Hematopoietic multipotent progenitor cell treated with erythropoietin and hydrocortisone succinate and interleukin-3 and kit ligand, for 15 days (in vitro differentiated cells): ENCODE measurements at regions not wholly inside any gene's neighbourhood (a gene's known extent, or its start where the extent isn't known, plus 50 kb on each side); places are given as distances from the start of the nearest gene placed in this dataset.
"Not testable (repeated sequence)": the region's sequence is repeated elsewhere in the genome, so short reads cannot be mapped to it uniquely, and the experiment has no call there.

Source experiments
- DNase-seq: peaks from one replicate; pipeline ENCODE4 v3.0.0-alpha.2; 2015; ENCODE audit warnings: low spot score

DNA sequence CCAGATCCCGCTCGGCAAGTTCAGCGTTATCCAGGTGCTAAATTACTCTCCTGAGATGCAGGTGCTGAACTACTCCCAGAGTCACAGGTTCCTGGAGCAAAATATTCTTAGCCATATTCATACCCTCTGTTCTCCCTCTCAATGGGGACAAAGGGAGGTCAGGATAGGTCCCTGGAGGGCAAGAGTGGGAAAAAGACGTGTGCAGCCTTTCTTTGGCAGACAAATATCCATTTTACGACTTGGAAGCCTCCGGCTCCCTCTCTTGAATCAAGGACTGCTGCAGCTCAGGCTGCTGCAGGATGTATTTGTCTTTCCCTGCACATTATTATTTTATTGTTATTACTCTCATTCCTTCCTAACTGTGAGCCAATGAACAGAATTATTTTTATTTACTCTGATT, 590.2 kb downstream of the NR2F1-AS1 start:
- DNase-seq, result no peak

DNA sequence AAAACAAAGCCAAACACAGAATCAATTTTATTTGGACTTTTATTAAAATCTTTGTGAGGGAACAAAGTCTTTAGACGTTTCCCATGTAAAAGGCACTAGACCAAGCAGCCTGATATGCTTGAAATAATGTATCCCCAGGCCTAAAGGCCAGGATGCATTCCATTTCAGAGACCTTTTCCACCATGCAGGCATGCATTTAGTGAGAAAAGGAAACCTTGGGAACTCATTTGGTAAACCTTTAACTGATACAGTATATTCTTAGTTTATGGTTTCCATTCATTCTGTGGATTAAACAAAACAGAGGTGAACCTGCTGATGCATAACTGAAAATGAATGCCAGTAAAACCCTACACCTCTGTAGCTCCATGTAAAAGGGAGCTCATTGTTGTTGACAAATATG, 600.0 kb downstream of the NR2F1-AS1 start:
- no peak for DNase-seq

DNA sequence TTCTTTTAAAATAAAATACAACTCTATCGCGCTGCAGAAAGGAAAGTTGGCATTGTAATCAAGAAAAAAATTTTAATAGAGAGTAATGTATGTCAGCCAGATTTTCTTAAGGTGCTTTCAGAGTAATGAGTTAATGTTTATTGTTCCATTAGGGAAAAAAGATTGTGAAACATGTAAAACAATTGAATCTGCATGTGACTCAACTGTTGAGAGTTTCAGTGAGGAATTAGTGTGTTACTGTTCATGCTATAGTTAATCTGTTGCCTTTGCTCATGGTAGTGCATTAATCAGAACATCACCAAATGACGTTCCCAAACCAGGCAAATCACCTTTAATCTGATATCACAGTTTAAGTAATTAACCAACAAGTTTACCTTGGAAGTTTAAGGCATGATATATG, 600.5 kb downstream of the NR2F1-AS1 start:
- DNase-seq, result no peak

DNA sequence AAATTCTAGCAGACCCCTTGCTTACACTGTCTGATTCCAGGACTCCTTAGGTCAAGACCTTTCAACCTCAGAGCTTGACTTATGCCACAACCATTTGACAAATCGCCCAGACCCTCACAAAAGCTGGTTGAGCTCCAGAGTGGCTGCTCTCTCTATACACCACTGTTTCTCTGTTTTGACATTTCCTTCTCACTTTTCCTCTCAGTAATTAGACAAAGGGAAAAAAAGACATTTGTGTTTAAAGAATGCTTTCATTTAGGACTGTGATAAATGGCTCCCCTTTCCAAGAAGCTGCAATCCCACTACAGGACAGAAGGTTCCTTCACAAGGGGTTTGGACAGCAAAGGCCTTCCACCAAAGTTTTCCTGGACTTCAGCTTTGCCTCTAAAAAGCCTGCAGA, 601.3 kb downstream of the NR2F1-AS1 start:
- DNase-seq, result no peak

DNA sequence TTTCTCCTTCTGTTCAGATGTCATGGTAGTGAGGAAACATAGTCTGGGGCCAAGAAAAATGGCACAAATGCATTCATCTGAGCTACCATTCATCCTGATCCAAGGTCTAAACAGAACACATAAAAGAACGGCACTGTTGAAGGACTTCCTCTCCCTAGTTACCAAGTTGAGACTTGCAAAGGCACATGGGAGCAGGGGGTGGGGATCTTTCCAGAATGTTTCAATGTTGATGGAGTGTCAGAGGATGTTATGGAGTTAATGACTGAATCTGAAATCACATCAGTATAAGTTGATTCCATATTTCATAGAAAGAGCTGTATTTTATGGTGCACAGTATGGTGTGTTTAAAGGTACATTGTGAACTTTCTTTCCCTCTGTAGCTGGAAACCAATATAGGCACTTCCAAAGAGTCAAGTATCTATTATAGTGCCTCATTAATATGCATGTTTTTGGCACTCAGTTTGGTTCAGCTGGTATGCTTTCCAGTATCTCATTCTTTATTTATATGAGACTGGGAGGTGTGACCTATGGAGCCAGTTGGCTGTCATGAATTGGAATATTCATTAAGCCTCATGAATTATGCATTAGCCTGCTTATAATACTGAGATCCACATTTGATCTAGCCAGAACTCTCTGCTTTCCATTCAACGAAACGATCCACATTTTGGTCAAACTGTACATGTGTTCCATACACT, 603.0 kb downstream of the NR2F1-AS1 start:
- no peak for DNase-seq

DNA sequence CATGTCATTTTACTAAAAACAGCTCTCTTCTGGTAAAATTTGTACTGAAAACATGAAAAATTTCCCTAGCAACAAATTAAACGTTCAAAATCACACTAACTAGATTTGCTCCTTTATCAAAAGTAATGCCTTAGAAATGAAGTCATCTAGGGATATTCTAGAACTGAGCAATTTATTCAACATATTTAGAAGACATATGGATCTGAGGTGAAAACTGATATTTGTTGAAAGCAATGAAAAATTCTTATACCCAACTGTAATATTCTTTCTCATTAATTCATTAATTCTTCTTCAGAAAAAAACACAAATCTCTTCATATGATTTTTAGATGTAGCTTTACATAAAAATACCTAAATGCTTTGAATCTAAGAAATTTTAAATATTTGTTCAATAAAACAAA, 604.9 kb downstream of the NR2F1-AS1 start:
- DNase-seq, result no peak

DNA sequence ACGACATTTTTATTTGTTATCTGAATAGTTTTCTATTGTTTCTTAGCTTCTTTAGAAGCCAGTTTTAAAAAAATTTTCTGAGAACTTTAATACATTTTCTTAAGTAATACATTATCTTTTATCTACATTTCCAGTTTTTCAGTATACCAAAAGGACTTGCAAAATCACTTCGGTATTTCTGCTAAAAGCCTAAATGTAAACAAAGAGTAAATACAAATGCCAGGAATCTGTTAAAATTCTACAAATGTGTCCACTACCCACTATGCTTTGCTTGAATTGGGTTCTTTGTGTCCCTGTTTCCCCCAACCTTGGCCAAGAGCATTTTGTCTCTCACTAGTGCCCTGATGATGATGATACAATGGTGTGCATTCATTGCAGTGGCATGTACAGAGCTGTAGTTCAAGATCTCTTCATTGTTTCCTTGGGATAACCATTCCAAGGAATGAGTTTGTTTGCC, 611.2 kb downstream of the NR2F1-AS1 start:
- no peak for DNase-seq

DNA sequence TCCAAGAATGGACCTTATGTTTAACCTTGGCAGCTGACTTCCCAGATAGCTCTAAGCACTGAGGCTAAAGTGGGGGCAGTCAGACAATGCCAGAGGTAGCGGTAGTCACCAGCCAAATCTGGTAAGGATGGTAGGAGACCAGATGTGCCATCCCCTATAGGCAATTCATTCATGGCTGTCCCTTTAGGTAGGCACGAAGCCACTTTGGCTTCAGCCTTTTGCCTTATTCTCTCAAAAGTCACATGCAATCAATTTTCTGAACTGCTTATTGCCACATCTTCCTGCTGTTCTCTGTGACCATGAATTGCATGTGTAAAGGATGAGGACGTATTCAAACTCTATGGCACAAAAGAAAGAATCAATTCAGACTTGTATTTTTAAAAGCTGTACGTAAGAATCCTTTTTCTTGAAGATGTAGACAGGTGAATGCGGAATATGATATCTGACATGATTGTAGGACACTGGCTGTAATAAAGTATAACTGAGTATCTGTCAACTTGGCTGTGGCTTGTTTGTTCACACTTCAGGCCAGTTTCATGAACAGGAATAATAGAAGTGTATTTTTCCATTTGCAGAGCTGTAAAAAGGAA, 611.7 kb downstream of the NR2F1-AS1 start:
- no peak for DNase-seq

DNA sequence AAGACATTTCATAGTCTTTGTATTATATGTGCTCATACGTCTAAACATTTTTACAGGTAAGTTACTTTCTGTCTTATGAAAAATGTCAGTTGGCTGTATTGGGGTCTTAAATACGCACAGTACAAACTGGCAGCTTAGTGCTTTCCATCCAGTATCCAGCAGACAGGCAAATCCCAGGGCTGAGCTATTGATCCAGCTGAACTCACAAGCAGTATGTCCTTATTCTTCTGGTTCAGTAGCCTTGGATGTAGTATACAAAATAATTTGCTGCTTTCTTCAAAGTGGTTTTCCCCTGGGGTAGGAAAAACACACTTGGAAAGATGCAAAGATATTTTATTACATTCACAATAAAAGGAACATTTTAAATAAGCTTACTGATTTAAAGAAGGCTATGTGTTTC, 617.2 kb downstream of the NR2F1-AS1 start:
- no peak for DNase-seq

DNA sequence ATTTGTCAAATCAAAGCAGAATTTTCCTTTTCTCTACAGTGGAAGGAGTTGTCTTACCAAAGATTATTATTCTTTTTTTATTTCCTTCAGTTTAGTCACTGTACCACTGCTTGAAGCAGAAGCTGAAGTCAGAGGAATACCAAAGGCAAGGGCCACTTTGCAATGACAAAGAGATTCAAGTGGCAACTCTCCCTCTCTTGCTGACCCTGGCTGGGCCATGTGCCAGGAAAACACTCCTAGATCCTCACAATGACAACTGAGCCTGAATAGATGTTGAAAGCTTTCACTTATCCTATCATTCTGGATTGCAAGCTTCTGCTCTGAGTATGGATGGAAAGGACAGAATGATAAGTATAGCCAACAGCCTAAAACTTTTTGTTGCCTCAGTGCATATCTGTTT, 618.3 kb downstream of the NR2F1-AS1 start:
- DNase-seq, result no peak

DNA sequence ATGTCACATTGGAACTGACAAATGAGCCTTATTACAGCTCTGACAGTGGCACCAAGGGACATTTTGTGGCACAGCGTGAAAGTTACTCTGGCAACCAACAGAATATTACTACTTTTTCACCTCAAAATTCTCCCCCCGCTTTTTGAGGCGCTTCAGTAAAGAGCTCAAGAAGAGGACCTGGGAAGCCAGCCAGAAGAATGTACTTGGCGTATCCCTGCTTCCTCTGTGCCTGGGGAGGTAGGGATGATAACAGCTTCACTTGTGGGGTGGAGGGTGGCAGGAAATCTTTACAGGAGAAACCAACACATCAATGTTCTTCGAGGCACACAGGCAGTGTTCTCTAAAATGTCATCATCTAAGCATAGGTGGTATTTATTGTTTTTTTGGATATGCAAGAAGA, 624.1 kb downstream of the NR2F1-AS1 start:
- no peak for DNase-seq

DNA sequence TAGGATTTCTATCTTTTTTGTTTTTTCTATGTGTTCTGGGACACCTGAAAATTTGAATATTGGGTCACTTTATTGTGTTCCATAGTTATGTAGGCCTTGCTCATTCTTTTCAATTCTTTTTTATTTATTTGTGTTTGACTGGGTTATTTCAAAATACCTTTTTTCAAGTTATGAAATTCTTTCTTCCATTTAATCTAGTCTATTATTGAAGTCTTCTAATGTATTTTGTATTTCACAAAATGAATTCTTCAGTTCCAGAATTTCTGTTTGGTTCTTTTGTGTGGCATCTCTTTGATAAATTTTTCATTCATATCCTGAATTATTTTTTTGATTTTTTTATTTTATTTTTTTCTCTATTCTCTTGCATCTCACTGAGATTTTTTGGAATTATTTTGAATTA, 628.8 kb downstream of the NR2F1-AS1 start:
- DNase-seq, result no peak

DNA sequence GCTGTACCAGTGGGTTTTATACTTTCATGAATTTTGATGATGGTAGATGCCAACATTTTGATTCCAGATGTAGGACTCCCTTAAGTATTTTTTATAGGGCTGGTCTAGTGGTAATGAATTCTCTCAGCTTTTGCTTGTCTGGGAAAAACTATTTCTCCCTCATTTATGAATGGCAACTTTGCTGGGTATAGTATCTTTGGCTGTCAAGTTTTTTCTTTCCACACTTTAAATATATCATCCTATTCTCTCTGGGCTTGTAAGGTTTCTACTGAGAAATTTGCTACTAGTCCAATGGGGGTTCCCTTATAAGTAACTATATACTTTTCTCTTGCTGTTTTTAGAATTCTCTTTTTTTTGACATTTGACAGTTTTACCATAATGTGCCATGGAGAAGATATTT, 629.3 kb downstream of the NR2F1-AS1 start:
- no peak for DNase-seq

DNA sequence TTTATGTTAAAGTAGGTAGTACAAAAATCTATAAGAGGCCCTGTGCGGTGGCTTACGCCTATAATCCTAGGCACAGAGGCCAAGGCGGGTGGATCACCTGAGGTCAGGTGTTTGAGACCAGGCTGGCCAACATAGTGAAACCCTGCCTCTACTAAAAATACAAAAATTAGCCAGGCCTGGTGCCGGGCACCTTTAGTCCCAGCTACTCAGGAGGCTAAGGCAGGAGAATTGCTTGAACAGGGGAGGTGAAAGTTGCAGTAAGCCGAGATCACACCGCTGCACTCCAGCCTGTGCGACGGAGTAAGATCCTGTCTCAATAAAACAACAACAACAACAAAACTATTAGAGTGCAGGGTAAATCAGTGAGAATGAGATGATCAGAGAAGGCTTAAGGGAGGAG, 634.5 kb downstream of the NR2F1-AS1 start:
- DNase-seq, result no peak

DNA sequence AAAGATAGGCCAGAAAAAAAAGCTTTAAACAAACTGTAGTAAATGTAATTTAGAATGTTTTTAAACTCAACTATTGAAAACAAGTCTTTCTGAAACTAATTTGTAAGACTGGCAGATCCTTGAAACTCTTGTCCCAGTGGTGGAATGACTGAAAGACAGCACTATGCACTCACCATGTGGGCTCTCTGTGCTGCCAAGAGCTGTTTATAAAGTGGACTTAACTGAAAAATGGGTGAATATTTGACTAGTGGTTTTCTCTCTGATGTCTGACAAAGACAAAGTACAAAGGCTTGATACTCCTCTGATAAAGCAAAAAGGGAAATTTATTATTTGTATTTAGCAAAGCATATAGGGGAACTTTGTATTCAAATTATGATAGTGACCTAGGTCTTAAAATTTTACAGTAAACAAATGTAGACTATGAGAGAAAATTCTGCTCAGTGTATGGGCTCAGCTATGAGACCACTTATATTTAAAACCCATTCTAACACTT, 635.4 kb downstream of the NR2F1-AS1 start:
- no peak for DNase-seq

DNA sequence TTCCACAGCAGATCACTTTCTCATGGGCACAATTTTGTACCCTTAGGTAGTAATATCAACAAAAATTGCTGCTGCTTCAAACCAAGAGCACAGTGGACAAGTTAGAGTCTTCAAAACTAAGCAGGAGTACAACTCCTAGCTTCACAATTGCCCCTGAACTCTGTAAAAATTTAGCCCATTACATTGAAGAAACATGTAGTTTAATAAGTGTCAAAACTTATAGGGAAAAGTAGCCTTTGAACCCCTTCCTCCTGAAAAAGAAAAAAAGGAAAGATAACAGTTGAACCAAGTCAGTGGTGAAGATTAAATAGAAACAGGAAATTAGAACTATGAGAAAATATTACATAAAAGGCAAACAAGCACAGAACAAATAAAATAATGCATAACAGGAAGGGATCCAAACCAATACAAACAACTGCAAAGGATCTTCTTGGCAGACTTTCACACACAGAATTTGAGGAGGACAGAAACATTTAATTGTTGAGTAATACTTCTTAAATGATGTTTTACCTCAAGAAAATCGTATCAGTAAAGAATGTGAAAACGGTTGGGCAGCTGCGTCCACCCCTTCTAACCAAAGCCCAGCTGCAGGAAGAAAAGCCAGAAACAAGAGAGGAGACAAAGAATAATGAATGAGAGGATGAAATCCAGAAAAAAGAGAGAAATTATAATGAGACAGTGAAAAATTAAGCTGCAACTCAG, 636.0 kb downstream of the NR2F1-AS1 start:
- DNase-seq, result no peak

DNA sequence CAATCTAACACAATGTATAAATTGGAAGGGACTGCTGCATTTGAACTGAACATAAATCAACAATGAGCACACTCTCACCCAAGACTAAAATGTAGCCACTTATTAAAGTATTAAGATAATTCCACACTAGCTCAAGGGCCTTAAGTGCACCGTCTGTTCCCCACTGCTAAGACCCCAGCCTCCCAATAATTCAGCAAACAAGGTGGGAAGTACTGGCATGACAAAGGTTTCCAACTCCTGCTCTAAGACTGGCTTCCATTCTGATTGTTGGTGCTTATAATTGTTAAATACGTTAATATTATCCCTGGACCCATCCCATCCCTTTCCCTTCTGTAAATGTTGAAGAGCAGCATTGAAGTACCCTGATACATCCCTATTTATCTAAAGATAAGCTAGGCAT, 636.7 kb downstream of the NR2F1-AS1 start:
- no peak for DNase-seq

DNA sequence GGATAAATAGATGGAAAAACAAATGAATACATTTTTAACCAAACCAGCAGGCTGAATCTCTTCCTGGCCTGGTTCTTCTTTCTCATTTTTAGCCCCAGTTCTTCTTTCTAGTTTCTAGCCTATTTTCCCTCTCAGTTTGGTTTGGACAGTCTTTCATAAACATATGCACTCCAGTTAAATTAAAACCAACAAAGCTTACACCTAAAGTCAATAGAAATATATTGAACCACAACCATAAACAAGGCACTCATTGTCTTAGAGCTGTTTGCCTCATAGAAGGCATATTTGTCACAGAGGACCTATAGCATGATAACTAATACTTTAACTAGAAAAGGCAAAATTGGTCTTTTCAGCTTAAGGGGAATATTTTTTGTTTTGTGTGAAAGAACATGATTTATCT, 638.3 kb downstream of the NR2F1-AS1 start:
- no peak for DNase-seq

DNA sequence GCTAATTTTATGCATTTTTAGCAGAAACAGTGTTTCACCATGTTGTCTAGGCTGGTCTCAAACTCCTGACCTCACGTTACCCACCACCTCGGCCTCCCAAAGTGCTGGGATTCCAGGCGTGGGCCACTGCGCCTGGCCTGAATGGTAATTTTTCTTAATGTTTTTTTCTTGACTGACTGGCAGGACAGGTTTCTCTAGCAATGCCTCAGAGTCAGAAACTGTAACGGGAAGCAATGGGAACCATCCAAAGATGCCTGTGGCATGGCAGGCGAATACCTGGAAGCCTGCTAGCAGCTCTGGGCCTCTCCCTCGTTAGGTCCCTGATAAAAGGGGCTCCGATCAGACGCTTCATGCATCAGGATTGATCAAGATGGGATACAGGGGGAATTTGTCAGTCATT, 639.2 kb downstream of the NR2F1-AS1 start:
- no peak for DNase-seq

DNA sequence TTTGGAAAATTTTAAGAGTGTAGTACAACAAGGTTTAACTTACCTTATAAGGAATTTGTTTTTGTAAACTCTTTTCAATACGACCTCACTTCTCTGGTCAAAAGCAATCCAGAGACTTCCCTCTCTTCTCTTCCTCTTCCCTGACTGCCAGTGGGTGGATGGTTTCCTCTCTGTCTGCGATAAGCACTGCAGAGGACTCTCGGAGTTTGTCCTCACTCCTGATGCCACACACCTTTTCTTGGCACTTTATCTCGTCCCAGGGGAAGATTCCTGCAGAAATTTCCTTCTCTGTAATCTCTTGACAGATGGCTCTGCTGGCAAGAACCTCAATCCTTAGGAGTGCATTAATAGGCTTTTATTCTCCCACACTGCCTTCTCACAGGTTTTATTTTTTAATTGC, 641.6 kb downstream of the NR2F1-AS1 start:
- no peak for DNase-seq

DNA sequence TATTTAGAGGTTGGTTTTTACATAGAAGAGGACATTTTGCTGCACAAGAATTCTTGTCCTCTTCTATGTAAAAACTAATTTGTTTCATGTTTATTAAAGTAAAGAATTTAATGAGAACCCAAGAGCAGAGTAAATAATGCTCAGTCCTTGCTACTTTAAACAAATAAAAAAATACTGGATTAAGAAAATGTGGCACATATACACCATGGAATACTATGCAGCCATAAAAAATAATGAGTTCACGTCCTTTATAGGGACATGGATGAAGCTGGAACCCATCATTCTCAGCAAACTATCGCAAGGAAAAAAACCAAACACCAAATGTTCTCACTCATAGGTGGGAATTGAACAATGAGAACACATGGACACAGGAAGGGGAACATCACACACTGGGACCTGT, 643.6 kb downstream of the NR2F1-AS1 start:
- DNase-seq, result not testable (repeated sequence)

DNA sequence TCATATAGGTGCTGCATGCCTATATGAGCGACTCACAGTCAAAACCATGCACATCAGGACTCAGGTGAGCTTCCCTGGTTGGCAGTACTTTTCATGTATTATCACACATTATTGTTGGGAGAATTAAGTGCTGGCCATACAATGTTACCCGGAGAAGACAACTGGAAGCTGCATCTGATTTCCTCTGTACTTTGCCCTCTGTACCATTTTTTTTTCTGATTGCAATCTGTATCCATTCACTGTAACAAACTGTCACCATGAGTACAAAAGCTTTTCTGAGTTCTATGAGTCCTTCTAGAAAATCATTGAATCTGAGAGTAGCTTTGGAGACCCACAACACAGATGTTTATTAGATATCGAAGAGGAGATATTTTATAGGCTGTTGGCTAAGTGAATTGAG, 651.0 kb downstream of the NR2F1-AS1 start:
- DNase-seq, result no peak

DNA sequence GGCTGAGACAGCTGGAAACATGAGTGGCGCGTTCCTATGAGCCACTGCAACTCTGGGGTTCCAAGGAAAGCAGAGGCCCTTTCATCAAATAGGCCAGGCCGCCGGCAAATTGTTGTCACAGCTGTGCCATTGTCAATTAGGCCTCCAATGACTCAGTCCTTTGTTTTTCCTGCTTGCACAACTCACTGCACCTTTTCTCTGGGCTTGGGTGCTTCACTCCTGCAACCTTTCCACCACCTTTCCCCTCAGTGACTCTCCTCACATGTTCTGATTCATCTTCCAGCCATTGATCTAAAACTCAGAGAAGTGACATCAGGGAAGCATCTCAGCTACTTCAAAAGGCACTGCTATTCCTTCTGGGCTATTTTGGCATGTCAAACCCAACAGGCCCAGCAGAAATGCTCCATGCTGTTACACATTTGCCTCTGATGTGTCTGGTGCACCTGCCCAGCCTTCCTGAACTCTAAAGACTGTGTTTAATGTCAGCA, 653.7 kb downstream of the NR2F1-AS1 start:
- no peak for DNase-seq
